ENCODE measurements at regions not wholly inside any gene's neighbourhood (a gene's known extent, or its start where the extent isn't known, plus 50 kb on each side); places are given as distances from the start of the nearest gene placed in this dataset.

- TF ChIP-seq CTCF (IDR thresholded peaks at IDR 0.05; ENCODE audit: low read depth, low read length) (no peak), POLR2A (IDR thresholded peaks at IDR 0.05; ENCODE audit: extremely low read depth, insufficient read length) (no peak)
Observed at GRCh38 chr6:71509191-71510005, 220.8 kb downstream of the OGFRL1 start.
